ENCODE measurements at regions not wholly inside any gene's neighbourhood (a gene's known extent, or its start where the extent isn't known, plus 50 kb on each side); places are given as distances from the start of the nearest gene placed in this dataset.

DNA sequence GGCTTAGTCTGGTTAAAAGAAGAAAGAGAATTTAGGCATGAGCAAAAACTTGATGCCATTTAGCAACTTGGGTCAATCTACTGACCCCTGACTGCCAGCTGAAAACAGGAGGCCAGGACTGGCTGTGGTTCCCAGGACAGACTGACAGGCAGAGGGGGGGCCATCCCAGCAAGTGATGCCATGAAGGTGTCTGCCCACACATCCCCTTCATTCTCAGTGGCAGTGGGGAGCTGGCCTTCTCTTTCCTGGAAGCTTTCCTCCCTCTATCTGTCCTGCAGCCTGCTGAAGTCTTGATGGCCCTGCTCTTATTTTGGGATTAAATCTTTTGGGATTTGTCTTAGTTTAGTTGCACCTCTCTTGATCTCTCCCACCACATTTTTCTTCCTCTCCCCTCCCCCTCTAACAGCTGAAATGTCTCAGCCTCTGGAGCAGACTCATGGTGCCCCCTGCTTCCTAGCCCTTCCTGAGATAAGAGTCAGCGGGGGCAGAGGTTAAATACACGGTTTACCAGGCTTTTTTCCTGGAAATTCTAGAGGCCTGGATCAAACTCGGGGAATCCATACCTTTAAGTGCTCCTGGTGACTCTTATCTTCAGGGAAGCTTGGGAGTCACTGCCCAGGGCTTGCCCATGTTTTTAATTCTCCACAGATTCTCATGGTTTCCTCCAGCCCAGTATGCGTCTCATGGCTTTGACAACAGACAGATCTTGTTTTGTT is 99.5 kb upstream of the TSPAN2 start:
- TF ChIP-seq YY1 (IDR thresholded peaks at IDR 0.05; ENCODE audit: insufficient read depth, insufficient read length) (no peak), ZNF274 (IDR thresholded peaks at IDR 0.05; ENCODE audit: low read depth, low read length) (no peak), SUZ12 (IDR thresholded peaks at IDR 0.05; ENCODE audit: extremely low read depth, insufficient read depth, insufficient read length) (no peak)
